ENCODE measurements at regions not wholly inside any gene's neighbourhood (a gene's known extent, or its start where the extent isn't known, plus 50 kb on each side); places are given as distances from the start of the nearest gene placed in this dataset.
"Not testable (repeated sequence)": the region's sequence is repeated elsewhere in the genome, so short reads cannot be mapped to it uniquely, and the experiment has no call there.

DNA sequence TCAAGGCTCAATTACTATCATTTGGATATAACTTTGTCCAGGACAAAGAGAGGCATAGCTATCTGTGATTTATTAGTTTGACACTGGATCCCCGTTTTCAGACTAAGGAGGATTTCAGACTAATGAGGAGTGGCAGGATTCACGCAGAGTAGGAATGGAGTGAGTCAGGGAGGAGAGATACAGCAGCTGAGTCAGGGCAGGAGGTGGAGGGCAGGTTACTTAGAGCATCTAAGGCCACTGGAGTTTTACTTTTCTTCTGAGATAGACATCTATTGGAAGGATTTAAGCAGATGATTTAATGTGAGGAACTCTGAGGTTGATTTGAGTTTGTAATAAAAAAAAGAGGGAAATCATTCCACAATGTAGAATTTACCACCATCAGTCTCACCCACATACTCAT is 110.6 kb downstream of the RPIA start:
- FAIRE-seq, result not testable (repeated sequence)

DNA sequence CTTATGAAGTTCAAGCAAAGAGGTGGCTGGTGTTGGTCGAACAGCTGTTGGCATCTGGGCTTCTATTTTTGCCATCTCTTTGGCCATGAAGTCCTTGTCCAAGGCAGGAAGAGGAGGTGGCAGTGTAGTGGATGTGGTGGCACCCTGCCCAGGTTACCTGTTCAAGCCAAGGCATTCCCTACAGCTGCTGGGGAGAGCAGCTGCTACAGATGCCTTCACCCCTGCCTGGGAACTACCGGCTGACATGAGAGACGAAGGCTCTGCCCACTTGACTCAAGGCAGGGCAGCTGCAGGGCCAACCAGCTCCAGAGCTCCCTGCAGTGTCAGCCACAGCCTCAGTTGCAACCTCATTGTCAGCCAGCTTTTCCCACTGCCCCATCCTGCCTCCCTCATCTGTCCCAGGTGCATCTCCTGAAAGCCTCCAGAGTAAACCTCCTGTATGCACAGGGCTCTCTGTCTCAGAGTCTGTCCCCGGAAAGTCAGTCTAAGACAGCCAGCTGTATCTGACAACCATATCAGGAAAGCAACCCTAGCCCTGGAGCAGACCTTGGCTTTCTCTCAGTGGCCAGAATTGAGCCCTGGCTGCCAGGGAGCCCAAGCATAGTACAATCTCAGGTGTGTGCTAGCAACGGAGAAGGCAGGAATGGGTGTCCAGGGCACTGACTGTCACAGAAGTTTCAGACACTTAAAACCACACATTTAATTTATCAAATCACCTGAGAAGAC is 115.9 kb downstream of the RPIA start:
- FAIRE-seq, result no peak

DNA sequence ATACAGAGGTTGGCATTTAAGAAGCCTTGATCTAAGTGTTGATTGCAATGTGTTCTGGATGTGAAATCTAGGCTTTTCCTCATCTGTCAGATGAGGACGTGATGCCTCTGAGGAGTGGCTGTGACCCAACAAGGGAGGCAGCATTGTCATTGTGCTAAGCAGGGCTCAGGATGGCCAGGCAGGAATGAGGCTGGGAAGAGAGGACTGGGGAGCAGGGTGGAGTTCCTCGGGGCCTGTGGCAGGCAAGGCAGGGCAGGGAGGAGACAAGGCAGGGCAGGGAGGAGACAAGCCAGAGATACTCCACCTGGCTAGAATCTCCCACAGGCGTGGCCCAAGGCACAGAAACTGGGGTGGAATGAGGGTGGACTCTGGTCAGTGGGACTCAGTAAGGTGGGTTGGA is 116.6 kb downstream of the RPIA start:
- no peak for FAIRE-seq

DNA sequence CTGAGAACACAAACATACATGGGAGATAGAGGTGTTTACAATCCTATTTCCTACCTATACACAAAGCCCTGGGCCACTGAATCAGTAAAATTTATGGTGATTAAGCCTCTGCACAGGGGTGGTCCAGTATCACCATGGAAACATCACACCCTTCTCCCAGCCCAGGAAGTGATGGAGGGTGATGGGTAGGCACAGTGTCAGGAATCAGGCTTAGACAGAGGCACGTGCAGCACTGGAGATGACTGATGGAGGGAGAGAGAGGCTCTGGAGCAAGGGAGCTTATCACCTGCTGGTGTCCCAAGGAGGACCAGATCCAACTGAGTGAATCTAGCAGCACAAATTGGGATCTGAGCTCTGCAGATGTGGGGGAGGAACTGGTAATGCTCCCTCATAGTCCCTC is 117.2 kb downstream of the RPIA start:
- no peak for FAIRE-seq

DNA sequence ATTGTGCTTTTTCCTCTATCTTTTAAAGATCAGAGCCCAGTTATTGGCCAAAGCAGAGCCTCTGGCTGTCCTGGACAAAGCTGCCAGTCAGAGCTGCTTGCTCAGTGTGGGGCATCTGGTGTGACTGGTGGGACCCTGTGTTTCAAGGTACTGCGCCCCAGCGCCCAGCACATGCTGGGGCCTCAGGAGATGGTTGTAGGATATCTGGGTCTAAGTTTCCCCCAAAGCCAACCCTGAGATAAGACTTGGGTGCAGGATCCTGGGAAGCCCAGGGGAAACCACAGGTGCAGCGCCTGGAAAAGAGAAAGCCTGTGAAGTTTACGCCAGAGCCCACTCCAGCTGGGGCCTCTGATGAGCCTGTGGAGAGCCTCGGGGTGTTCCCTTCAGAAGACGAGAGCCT is 117.7 kb downstream of the RPIA start:
- FAIRE-seq, result no peak

DNA sequence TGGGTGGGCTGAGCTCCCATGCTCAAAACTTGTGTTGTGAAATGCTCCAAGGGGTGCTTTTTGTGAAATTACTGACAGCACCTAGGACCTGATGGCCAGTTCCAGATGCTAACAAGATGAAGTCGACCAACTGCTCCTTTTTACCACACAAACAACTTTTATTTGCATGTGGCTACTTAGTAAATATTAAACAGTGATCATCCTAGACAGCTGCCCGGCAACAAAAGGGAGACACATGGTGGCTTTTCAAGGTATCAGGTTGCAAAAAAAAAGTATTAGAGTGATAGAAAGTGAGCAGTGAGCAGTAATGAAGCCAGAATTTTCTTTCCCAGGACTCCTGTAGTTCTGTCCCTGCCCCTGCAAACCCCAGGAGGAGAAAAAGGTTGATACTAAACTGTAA is 118.5 kb downstream of the RPIA start:
- no peak for FAIRE-seq

DNA sequence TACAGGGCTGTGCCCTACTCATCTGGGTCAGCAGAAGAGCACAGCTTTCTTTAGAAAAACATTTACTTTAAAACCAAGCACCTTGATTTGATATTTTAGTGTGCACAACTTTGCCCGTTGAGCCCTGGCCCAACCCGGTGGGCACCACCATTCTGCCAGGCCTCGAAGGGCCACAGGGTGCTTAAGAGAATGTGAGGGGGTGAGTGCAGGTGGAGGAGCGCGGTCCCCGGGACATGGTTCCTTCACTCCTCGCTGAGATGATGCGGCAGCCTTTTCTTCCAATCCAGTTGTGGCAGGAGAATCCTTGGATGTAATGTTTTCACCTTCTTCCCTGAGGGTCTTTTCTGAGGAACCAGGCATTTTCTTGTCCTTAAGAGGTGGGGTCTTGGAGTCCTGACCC is 119.0 kb downstream of the RPIA start:
- FAIRE-seq, result no peak

DNA sequence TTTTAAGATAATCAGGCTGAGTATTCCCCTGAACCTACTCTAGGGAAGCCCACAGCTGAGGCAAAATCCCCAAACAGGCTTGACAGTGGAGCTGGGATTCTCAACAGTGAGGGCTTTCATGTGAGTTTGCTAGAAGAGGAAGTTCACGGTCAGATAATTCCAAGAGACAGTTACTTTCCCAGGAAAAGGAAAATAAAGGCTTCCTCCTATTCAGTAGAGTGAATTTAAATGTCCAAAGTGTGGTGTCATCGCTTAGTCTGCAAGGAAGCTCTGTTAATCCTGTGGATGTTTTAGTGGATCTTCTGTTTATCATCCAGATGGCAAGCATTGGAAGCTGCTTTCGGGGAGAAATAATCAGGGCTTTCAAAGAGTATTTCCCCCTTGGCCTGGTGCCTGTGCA is 119.8 kb downstream of the RPIA start:
- no peak for FAIRE-seq

DNA sequence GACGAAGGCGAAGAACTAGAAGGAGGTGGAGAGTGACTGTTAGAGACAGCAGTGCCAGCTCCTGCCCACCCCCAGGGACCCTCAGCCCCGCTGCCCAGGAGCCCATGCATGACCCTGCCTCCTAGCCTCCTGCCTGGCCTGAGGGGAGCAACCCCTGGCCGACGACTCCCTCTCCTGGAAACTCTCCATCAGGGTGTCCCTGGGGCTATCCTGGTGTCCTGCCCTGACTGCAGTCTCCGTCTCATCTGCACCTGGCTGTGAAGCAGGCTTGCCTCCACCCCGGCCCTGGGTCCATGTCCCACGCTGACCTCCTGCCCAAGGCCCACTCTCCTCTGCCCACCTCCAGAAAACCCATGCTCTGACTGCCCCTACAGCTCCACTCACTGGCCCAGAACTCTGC is 120.2 kb downstream of the RPIA start:
- FAIRE-seq, result no peak

DNA sequence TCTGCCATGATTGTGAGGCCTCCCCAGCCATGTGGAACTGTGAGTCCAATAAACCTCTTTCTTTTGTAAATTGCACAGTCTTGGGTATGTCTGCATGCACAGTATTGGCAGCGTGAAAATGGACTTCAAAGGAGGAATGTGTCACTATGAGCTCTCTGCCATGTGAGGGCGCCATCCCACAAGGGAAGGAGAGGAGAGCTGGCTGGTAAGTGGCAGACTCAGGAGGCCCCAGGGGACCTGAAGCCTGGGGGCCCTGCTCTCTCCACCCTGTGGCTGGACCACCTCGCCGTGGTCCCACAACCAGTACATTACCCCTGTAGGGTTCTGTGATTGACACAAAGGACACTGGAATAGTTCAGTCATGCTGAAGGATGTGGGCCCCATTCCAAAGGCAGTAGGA is 122.1 kb downstream of the RPIA start:
- no peak for FAIRE-seq

DNA sequence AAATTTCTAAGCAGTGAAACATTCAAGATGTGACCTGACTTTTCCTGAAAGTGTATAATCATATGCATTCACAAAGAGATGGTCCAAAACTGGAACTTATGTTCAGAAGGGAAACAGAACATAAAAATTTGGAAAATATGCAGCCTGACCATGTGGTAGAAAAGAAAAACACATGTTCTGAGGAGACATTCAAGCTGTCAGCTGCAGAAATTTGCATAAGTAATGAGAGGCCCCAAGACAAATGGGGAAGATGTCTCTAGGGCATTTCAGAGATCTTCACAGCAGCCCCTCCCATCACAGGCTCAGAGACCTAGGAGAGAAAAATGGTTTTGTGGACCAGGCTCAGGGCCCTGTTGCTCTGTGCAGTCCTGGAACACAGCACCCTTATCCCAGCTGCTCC is 123.8 kb downstream of the RPIA start:
- FAIRE-seq, result no peak

DNA sequence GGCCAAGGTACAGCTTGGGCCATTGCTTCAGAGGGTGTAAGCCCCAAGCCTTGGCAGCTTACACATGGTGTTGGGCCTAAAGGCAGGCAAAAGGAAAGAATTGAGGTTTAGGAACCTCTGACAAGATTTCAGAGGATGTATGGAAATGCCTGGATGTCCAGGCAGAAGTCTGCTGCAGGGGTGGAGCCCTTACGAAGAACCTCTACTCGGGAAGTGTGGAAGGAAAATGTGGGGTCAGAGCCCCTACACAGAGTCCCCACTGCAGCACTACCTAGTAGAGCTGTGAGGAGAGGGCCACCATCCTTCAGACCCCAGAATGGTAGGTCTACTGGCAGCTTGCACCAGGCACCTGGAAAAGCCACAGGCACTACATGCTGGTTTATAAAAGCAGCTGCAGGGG is 124.2 kb downstream of the RPIA start:
- FAIRE-seq, result no peak

DNA sequence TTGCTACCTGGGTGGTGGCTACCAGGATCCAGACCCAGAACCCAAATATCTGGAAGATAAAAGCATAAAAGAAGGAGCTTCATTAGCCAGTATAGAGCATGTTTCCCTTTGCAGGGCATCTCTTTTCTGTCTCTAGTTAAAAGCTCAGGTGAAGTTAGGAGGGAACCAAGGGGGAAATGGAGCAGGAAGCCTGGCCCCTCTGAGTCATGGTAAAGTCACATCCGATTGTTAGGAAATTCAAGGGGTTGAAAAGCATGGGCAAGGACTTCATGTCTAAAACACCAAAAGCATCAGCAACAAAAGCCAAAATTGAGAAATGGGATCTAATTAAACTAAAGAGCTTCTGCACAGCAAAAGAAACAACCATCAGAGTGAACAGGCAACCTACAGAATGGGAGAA is 126.9 kb downstream of the RPIA start:
- FAIRE-seq, result no peak

DNA sequence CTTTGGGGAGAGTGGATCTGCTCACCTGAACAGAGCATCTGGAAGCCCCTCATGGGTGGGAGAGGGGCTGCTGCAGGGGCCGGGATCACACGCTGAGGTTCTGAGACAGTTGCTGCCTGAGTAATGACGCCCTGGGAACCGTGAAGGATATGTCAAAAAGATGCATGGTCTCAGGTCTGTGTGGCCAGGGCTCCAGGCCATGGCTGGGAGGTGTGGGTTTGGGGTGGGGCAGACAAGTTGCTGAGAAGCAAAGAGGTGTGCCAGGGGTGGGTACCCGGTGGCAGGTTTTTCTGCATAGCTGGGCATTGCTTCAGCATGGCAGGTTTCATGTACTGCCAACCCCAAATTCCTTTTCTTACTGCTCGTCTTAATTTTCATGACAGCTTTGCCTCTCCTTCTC is 133.5 kb downstream of the RPIA start:
- FAIRE-seq, result no peak

DNA sequence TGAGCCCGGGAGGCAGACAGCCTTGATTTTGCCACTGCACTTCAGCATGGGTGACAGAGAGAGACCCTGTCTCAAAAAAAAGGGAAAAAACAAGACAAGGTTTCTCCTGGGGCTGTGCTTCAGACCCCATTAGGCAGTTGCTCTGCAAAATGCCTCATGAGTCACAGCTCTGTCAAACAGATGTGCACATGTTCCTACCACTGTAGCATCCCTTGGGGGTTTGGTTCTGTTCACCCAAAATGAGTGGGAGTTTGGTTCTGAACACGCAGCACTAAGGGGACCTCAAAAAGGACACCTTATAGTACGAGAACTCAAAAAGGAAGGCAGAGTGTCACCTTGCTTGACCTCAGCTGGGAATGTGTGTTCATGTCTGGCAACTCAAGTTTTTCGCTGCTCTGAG is 134.9 kb downstream of the RPIA start:
- no peak for FAIRE-seq

DNA sequence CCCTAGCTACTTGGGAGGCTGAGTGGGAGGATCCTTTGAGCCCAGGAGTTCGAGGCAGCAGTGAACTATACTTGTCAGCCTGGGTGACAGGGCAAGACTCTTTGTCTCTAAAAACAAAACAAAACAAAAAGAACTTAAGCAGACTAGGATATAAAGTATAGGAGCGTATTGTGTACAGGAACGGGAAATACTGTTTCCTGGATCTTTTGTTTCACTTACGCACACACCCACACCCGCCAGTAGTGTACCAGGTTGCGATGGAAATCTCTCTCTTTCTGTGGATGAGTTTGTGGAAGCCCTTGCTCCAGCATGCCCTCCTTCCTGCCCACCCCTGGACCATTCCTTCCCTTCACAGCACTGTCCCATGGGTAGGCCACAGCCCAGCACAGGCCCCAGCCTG is 136.3 kb downstream of the RPIA start:
- no peak for FAIRE-seq

DNA sequence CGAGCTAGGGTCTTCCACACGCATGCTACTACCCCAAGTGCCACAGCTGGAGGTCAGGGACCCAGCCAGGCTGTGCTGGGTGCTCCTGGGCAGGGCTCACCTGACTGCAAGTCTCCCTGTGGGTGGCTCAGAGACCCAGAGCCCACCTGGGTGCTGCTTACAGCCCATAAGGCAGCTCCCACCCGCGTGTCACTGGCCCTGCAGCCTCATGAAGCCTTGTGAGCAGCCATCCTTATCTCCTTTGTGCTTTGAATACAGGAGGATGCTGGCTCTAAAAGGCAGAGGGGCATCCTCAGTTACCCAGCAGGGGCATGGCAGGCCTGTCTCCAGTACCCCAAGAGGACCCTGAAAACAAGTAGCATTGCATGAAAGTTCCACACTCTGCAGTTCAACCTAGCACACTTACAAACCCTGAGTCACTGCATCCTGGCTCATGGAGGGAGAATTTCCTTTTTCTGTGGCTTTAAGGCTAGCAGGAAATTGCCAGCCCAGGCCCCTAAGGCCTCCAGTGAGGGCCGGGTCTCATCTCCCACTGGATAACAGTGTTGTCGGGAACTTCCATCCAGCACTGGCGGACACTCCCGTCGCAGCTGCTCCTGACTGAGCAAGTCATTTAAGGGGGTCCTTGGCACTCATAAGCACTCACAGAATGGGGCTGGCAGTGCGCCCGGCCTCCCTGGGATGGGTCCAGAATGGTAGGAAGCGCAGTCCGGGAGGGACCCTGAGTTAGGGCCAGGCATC is 137.1 kb downstream of the RPIA start:
- FAIRE-seq, result no peak

DNA sequence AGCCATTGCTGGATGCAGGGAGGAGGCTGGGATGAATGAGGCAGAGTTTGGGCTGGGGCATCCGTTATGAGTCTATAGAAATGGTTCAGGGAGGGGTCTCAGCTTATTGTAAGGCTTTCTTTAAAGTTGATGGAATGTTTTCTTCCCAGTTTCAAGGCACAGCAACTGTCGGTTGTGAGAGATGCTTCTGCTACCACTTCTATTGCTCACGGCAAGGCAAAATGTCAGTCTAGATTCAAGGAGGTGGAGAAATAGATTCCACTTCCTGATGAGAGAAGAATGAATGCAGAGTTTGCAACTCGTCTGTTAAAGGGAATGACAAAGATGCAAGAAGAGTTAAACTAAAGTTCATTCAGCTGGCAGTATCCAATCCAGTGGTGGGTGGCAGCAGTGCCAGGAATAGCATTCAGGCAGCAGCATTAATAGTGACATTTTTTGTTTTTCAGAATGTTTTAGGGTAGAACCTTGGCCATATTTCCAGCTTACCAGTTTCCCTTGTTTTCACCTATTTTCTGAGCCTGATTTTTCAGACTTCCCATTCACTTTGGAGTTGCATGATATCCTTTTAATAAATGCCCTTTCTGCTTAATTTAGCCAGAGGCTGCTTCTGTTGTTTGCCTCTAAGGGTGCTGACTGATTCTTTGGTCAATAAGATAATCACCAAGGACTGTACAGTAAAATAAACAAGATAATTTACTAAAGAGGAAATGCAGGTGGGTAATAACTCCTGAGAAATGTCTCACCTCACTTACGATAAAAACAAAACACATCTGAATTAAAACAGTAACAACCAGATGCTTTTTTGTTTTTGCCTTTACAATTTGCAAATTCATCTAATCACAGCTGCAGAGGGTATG is 138.4 kb downstream of the RPIA start:
- FAIRE-seq, result no peak

DNA sequence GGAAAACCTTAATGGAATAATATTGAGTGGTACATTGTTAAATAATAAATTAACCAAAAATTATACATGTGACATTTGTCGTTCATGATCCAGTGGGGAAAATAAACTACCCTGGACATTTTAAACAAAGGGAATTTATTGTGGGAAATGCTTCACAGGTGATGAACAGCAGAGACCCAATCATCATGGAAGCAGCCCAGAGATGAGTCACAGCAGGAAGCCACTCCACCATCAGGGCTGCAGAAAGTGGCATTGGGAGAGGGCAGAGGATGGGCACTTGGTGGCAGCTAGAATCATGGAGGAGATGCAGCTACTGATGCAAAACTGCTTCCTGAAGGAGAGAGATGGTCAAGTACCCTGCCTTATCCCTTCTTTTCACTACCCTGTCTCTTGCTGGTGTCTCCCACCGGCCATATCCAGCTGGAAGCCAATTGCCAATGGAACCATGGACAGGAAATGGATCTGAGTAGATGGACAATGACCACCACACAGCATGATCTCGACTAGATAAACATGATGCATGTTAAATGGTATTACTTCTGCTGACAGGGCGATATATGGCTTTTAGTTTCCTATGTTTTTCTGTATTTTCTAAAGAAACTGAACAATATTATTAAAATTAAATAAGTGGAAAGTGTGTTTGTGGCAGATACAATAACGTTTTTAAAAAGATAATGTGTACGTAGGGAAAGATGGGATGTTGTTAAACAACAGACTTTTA is 139.8 kb downstream of the RPIA start:
- no peak for FAIRE-seq

DNA sequence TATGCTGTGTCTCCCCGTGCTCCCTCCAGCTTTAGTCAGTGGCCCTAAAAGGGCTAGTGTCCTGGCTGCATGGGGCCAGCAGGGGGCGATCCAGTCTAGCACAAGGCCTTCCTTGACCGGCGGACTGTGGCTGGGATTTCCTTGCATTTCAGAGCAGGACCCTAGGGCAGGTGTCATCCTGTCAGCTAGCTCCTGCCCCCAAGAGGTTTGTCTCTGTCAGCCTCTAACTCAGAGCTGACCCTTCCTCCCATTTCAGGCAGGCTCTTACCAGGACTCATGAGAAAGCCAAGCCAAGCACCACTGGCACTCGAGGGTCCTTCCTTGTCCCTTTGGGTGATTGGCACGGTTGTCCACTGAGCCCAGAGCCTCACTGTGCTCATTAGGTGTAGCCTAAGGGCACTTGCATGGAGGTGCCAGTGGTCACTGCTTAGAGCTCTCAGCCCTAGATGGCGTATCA is 140.3 kb downstream of the RPIA start:
- FAIRE-seq, result peak; percentile 37

DNA sequence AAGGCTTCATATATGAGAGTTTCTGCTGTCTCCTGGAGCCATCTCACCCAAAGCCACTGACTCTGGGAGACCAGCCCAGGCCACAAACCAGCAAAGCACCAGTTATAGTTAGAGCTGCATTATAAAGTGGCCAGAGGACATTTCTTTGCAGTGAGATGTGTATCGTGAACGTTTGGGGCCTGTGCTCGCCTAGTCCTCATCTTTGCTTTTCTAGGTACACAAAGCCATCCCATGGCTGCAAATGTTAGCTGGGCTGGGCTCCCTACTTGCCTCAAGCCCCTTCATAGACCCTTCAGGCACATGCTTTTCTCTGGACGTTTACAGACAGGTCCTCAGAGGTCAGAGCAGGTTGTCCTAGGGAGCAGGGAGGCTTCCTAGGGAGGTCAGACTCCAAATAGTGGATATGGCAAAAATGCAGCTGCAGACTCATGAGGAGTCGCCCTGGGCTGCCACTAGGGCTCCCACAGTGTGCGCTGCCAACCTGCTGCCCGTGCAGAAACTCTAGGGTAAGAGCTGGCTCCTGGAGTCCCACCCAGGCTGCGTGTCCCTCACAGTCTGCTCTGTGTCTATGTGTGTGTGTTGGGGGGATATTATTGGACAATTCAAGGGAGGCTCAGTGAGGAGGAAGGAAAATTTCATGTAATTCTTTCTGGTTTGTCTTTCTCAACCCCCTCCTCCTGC is 141.0 kb downstream of the RPIA start:
- FAIRE-seq, result no peak

DNA sequence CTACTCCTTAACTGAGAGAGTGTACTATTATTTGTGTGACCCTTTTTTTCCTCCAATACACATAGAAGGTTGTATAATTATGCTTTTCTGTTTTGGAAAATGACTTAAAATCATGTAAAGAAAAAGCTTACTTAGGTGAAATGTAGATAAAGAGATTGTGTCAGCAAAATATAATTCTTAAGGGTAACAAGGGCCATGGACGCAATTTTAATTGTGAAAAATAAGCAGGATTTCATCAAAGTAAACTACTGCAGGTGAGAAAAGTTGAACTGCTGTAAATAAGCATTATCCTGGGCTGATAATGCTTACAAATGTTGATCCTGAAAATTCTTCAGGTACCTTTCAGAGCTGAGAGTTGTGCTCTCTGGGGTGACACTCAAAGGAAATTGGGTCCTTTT is 141.5 kb downstream of the RPIA start:
- FAIRE-seq, result no peak

DNA sequence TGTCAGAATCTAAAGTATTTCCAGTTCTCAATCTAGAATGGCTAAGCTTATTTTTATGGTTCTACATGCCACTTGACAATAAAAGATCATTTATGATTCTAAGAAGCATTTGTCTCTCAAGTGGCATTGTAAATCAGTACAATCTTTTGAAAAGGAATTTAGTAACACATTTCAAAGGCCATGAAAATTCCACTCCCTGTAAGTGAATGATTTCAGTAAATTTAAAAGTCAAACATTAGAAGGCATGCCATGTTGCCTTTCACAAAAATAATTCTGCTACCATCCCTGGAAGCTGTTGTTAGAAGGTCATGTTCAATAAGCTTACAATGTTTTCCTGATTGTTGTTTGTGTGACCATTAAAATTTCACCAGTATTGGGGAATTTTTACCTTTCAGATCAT is 142.9 kb downstream of the RPIA start:
- no peak for FAIRE-seq
